GM18867 (cell line): ENCODE measurements at regions not wholly inside any gene's neighbourhood (a gene's known extent, or its start where the extent isn't known, plus 50 kb on each side); places are given as distances from the start of the nearest gene placed in this dataset.
"Not testable (repeated sequence)": the region's sequence is repeated elsewhere in the genome, so short reads cannot be mapped to it uniquely, and the experiment has no call there.

Source experiments
- ATAC-seq: cut with Tn5 transposase; IDR thresholded peaks from one replicate; pipeline ENCODE4 v1.9.1; 2021; ENCODE audit warnings: mild to moderate bottlenecking, moderate library complexity; ENCODE audit not compliant: unreplicated experiment

DNA sequence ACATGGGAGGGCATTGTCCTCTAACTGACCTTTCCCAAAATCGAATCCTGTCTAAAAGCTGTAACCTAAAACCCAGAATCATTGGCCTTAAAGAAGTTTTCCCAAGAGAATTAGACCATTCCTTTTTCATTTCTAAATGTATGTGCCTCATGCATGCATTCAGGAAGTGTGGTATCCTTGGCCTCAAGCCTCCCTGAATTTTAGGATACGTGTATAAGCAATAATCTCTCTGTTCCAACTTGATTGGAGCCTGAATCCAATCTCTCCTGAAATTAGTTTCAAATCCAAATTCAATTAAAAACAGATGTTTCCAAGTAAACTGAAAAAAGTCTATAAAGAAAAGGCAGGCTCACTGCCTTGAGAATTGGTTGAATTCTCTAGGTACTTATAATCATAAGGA is 86.0 kb upstream of the VEPH1 start:
- ATAC-seq, result no peak

DNA sequence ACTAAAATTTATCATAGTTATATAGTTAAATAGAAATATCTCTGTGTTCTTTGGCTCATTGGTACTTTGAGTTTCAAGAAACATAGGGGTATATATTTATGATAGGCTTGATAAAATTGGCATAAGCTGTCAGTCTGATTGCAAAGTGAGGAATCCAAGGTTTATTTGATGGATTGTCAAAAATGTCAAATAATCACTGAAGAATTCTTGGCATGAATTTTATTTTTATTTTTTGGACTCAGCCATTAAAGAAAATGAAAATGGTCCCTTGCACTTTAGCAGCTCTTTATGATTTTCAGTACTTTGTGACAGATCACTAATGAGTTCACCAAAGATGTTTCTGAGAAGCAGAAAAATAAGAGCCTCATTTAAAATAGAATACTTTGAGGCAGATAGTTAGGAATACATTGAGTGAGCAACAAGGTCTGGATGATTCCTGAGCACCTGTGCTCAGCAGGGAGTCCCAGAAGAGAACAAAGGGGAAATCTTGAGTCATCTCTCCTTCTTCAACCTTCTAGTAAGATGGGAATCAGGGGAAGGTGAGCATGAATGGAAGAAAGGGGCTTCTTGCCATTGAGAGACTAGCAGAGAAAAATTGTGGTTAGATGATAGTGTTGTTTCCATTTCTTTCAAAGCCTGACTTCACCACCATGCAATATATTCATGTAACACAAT is 85.3 kb upstream of the VEPH1 start:
- ATAC-seq, result no peak

- ATAC-seq, result no peak
These were observed 83.1 kb upstream of the VEPH1 start for GRCh38 chr3:157586293-157586692.

DNA sequence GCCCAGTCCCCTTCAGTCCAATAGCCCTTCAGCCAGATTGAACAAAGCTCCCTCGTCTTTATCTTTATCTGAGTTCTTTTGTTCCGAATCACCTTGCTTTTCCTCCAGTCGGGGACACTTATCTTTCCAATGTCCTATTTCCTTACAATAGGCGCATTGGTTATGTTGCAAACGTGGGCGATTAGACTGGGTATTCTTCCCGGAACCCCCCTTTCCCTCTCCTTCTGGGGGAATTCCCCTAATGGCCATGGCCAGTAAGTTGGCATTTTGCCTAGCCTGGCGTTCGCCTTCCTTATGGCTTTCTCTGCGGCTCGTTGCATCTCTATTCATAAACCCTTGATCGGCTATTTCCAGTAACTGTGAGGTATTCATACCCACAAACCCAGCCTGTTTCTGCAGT is 82.2 kb upstream of the VEPH1 start:
- no peak for ATAC-seq

DNA sequence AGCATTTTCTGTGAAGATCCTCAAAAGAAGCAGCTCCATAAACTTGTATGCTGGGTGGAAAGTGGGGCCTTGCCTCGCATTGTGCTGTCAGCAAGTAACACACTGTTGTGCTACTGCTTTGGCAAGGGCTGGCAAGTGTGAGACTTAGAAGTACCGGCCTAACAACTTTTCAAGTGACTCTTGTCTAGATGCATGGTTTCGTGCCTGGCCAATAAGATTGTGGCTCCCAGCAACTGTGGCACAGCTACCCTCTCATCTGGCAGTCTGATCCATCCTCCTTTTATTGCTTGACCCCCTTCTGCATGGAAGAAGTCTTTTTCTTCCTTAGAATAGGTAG is 79.4 kb upstream of the VEPH1 start:
- ATAC-seq, result no peak

GRCh38 chr3:157581956-157582636 is 78.9 kb upstream of the VEPH1 start:
- not testable (repeated sequence) for ATAC-seq

- no peak for ATAC-seq
These were observed 78.2 kb upstream of the VEPH1 start for GRCh38 chr3:157581371-157581770.

DNA sequence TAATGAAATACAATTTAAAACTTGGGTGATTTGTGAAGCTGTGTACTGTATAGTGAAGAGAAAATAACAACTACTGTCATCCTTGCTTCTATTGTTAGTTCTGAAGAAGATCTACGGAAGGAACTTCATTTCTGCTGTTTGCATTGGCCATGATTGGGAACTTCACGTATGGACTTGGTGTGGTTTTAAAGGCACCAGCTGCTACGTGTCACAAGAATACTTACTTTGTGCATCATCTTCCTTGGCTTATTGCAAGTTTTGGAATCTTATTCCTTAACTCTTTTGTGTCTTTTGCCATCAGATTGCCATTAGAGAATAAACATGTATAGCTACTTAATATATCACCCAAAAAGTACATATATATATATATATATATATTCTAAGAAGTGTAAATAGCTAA is 75.0 kb upstream of the VEPH1 start:
- no peak for ATAC-seq

DNA sequence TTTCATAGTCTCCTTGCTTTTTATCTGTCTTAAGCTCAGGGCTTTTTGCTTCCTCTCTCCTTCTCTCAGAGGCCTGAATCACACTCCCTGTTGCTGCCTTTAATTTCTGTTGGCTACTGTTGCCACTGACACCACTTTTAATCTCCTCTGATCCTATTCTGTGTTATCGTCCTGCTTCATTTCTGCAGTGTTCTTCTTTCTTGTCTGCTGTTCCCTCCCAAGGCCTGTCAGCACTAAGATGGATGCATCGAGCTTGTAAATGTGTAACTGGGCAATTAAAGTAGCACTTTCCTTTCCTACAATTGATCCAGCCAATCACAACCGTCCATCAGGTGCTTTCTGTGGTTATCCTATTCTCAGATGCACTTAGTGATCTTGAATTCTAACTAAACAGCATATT is 71.3 kb upstream of the VEPH1 start:
- no peak for ATAC-seq

DNA sequence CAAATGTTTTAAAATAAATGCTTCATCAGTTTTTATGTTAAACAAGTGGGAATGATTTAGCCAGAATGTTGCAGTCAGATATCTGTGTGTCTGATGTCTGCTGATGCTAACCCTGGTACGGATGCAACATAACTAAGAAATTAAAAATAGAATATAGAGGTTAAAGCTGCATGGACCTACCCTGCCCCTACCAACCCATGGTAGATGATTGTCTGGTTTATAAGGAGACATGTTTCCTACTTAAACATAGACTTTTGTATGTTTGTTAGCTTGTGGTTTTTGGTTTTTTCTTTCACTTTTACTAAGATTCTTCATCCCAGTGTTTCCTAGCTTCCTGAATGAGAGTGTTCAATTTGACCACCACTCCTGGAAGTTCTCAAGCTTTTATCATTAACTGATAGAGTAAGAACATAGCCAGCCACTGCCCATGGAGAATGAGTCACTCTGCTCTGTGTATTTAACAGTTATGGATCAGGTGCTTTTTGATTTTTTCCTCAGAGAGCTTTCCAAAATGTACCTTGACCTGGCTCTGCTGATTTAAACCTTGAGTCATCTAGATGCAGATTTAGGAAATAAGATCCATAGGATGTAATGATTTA is 70.7 kb upstream of the VEPH1 start:
- no peak for ATAC-seq

GRCh38 chr3:157573281-157573680 is 70.1 kb upstream of the VEPH1 start:
- ATAC-seq, result no peak

- ATAC-seq, result peak; percentile 79
These were observed 69.5 kb upstream of the VEPH1 start for GRCh38 chr3:157572559-157573270.

DNA sequence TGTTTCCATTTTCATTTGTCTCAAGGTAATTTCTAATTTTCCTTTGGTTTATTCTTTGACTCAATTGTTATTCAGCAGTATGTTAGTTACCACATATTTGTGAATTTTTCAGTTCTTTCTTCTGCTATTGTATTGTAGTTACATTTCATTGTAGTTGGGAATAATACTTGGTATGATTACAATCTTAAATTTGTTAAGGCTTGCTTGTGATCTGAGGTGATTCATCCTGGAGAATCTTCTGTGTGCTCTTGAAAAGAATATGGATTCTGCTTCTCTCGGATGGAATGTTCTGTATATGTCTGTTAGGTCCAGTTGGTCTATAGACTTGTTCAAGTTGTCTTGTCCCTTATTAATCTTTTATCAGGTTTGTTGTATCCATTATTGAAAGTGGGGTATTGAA is 63.4 kb upstream of the VEPH1 start:
- ATAC-seq, result no peak

DNA sequence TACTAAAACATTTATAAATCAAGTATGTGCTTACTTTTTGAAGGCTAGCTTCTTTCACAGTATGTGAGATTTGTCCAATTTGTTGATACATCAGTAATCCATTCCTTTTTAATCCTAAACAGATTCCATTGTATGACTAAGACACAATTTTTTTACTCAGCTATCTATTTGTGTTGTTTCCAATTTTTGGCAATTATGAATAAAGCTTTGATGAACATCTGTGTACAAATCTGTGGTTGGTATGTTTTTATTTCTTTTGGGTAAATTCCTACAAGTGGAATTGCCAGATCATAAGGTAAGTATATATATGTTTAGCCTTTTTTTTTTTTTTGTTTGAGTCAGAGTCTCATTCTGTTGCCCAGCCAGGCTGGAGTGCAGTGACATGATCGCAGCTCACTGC is 56.2 kb upstream of the VEPH1 start:
- no peak for ATAC-seq
